Gastroesophageal sphincter (tissue), 4 donors: ENCODE measurements at regions not wholly inside any gene's neighbourhood (a gene's known extent, or its start where the extent isn't known, plus 50 kb on each side); places are given as distances from the start of the nearest gene placed in this dataset.

Source experiments
- ATAC-seq: fragments of 150-250 bp; one replicate; pipeline ENCODE4 v1.9.1; 2016; ENCODE audit warnings: mild to moderate bottlenecking, moderate library complexity
- H3K27ac ChIP-seq, 4 donors: fragments of 200-600 bp; sonication (generic) in 3 of 4; 1 replicate in 3 of 4; 2 replicates in 1 of 4; pipeline ENCODE4 v1.5.1; 2016 to 2019
- H3K27me3 ChIP-seq: fragments of 200-600 bp; sonication (generic); one replicate; pipeline ENCODE4 v1.5.1; 2019
- H3K36me3 ChIP-seq, 2 donors: fragments of 200-600 bp; sonication (generic); one replicate each; pipeline ENCODE4 v1.5.1; 2019; ENCODE audit warnings: control low read depth in 1 of 2
- H3K4me1 ChIP-seq, 3 donors: fragments of 200-600 bp; sonication (generic); 1 replicate in 2 of 3; 2 replicates in 1 of 3; pipeline ENCODE4 v1.5.1; 2016 to 2019; ENCODE audit warnings: control low read depth in 2 of 3
- H3K4me3 ChIP-seq, 2 donors: fragments of 200-600 bp; sonication (generic); one replicate each; pipeline ENCODE4 v1.5.1; 2019; ENCODE audit warnings: mild to moderate bottlenecking in 1 of 2, moderate library complexity in 1 of 2
- H3K9me3 ChIP-seq, 3 donors: fragments of 200-600 bp; sonication (generic); one replicate each; pipeline ENCODE4 v1.5.1; 2017 to 2019; ENCODE audit warnings: control low read depth in 2 of 3
- CTCF ChIP-seq, 4 experiments: fragments of 200-600 bp in 2 of 4; fragments of 450-650 bp in 2 of 4; sonication (generic) in 1 of 4; IDR thresholded peaks; one replicate each; pipeline ENCODE4 v1.5.1; 2017 to 2019; ENCODE audit warnings: antibody characterized with exemption in 4 of 4, mild to moderate bottlenecking in 2 of 4, moderate library complexity in 2 of 4
- EP300 ChIP-seq: sonication (generic); formaldehyde crosslinking; IDR thresholded peaks from one replicate; pipeline ENCODE4 v1.6.1; 2017; ENCODE audit warnings: antibody characterized with exemption, mild to moderate bottlenecking
- POLR2A ChIP-seq, 2 donors: fragments of 450-650 bp; IDR thresholded peaks; one replicate each; pipeline ENCODE4 v1.6.1; 2017; ENCODE audit warnings: antibody characterized with exemption in 2 of 2, mild to moderate bottlenecking in 2 of 2, moderate library complexity in 1 of 2
- POLR2AphosphoS5 ChIP-seq: sonication (generic); formaldehyde crosslinking; IDR thresholded peaks from one replicate; pipeline ENCODE4 v1.6.1; 2017; ENCODE audit warnings: antibody characterized with exemption
- WGBS, 2 donors: methylation state at CpG; one replicate each; pipeline ENCODE4 v1.1.5; 2018; ENCODE audit warnings: low coverage in 1 of 2; 5-methylcytosine and 5-hydroxymethylcytosine counted together

GRCh38 chr16:85514295-85514597, 98.9 kb upstream of the GSE1 start:
- H3K27me3 ChIP-seq, result no peaks in the 10 kb centered on the region
- 6% methylated on average over 2 of the region's 8 CpGs; no CpG with 5 or more reads in 1 of the 2 donors for WGBS, 2 donors
- no peak overlapping the region for H3K4me3 ChIP-seq
- ATAC-seq, result no peak
- peaks cover 0 to 29% (median 21%) of the 10 kb centered on the region in 3 donors for H3K4me1 ChIP-seq
- H3K27ac ChIP-seq, result peak overlapping the region in 3 of 4 donors; percentile 54 to 64 (median 56)
- H3K9me3 ChIP-seq, result no peaks in the 10 kb centered on the region
- peak in 1 of 4 experiments; percentile 22 for TF ChIP-seq CTCF (IDR thresholded peaks at IDR 0.05)
- TF ChIP-seq POLR2AphosphoS5, result no peak
- no peak for TF ChIP-seq EP300
- TF ChIP-seq POLR2A (IDR thresholded peaks at IDR 0.05), result no peak
- H3K36me3 ChIP-seq, result no peaks in the 10 kb centered on the region

GRCh38 chr16:85514598-85515318, 98.4 kb upstream of the GSE1 start:
- WGBS, 2 donors, result 21 to 50% methylated on average over 2 to 9 of the region's 18 CpGs
- peak; percentile 75 for ATAC-seq
- H3K27ac ChIP-seq, result peak overlapping the region in 3 of 4 donors; percentile 54 to 64 (median 56)
- no peaks in the 10 kb centered on the region for H3K27me3 ChIP-seq
- TF ChIP-seq CTCF (IDR thresholded peaks at IDR 0.05), result no peak
- peak; percentile 53 for TF ChIP-seq POLR2AphosphoS5
- H3K9me3 ChIP-seq, result no peaks in the 10 kb centered on the region
- peaks cover 0 to 29% (median 21%) of the 10 kb centered on the region in 3 donors for H3K4me1 ChIP-seq
- H3K36me3 ChIP-seq, result no peaks in the 10 kb centered on the region
- no peak overlapping the region for H3K4me3 ChIP-seq

- Histone ChIP-seq H3K9me3 (no peaks in the 10 kb centered on the region), H3K27ac (peak overlapping the region in 3 of 4 donors; percentile 21 to 54 (median 37)), H3K4me3 (no peak overlapping the region), H3K36me3 (no peaks in the 10 kb centered on the region), H3K4me1 (peaks cover 0 to 29% (median 21%) of the 10 kb centered on the region in 3 donors), H3K27me3 (no peaks in the 10 kb centered on the region)
- ATAC-seq, result no peak
- no CpG with 5 or more reads among the region's 13 CpGs for WGBS, 2 donors
- TF ChIP-seq EP300 (no peak), CTCF (IDR thresholded peaks at IDR 0.05) (no peak), POLR2A (IDR thresholded peaks at IDR 0.05) (no peak), POLR2AphosphoS5 (no peak)
These were observed 97.8 kb upstream of the GSE1 start for GRCh38 chr16:85515319-85515745.

GRCh38 chr16:85515830-85516397, 97.2 kb upstream of the GSE1 start:
- no CpG with 5 or more reads among the region's 12 CpGs for WGBS, 2 donors
- Histone ChIP-seq H3K27me3 (no peaks in the 10 kb centered on the region), H3K4me1 (peaks cover 0 to 29% (median 21%) of the 10 kb centered on the region in 3 donors), H3K27ac (peak overlapping the region in 3 of 4 donors; percentile 21 to 54 (median 37)), H3K4me3 (no peak overlapping the region), H3K9me3 (no peaks in the 10 kb centered on the region), H3K36me3 (no peaks in the 10 kb centered on the region)
- ATAC-seq, result no peak
- TF ChIP-seq CTCF (IDR thresholded peaks at IDR 0.05) (no peak), EP300 (no peak), POLR2AphosphoS5 (no peak), POLR2A (IDR thresholded peaks at IDR 0.05) (no peak)

- Histone ChIP-seq H3K4me1 (peaks cover 0 to 35% (median 21%) of the 10 kb centered on the region in 3 donors), H3K27me3 (no peaks in the 10 kb centered on the region), H3K4me3 (no peak overlapping the region), H3K27ac (no peak overlapping the region), H3K9me3 (no peaks in the 10 kb centered on the region), H3K36me3 (no peaks in the 10 kb centered on the region)
- 90% methylated on average over 2 of the region's 7 CpGs; no CpG with 5 or more reads in 1 of the 2 donors for WGBS, 2 donors
- no peak for ATAC-seq
- TF ChIP-seq EP300 (no peak), CTCF (IDR thresholded peaks at IDR 0.05) (no peak), POLR2AphosphoS5 (no peak), POLR2A (IDR thresholded peaks at IDR 0.05) (no peak)
These were observed 96.0 kb upstream of the GSE1 start for GRCh38 chr16:85517154-85517553.
